H1 (cell line): ENCODE measurements at regions not wholly inside any gene's neighbourhood (a gene's known extent, or its start where the extent isn't known, plus 50 kb on each side); places are given as distances from the start of the nearest gene placed in this dataset.

Experiments used
- CTCF ChIA-PET: fragments of 300-600 bp; sonication (Branson Sonifier 250); formaldehyde crosslinking; loops from one replicate; lab custom pipeline; 2021; ENCODE audit not compliant: partially characterized antibody; lab: Charles Lee
- POLR2A ChIA-PET: fragments of 300-600 bp; sonication (Branson Sonifier 250); formaldehyde crosslinking; loops from one replicate; lab custom pipeline; 2021; ENCODE audit warnings: inconsistent platforms; ENCODE audit not compliant: partially characterized antibody; lab: Charles Lee
- DNase-seq, 2 experiments: peaks; one replicate each; pipeline versions ENCODE4 v3.0.0 to v3.0.0-alpha.2; 2010 to 2022; ENCODE audit warnings: low spot score in 2 of 2, low read depth in 1 of 2, mixed read lengths in 1 of 2
- FAIRE-seq: peaks from 2 replicates; lab custom pipeline; 2011; peaks lifted over from hg19 to GRCh38; lab: Jason Lieb, UNC
- H2AFZ ChIP-seq: 2 replicates; pipeline ENCODE4 v1.8.1; 2012; ENCODE audit warnings: low read length, inconsistent platforms
- H2AK5ac ChIP-seq: 2 replicates; pipeline ENCODE4 v1.6.1; 2013; ENCODE audit warnings: low read depth, low read length
- H2BK120ac ChIP-seq: replicated peaks from 2 replicates; pipeline ENCODE3; 2013; ENCODE audit warnings: low read depth, low read length, inconsistent platforms
- H2BK12ac ChIP-seq: 2 replicates; pipeline ENCODE4 v1.6.1; 2013; ENCODE audit warnings: low read depth, low read length
- H2BK15ac ChIP-seq: 2 replicates; pipeline ENCODE4 v1.6.1; 2013; ENCODE audit warnings: low read length
- H2BK20ac ChIP-seq: 2 replicates; pipeline ENCODE4 v1.6.1; 2013; ENCODE audit warnings: low read length
- H2BK5ac ChIP-seq: 2 replicates; pipeline ENCODE4 v1.6.1; 2013; ENCODE audit warnings: low read depth, low read length
- H3K14ac ChIP-seq: 2 replicates; pipeline ENCODE4 v1.6.1; 2013; ENCODE audit warnings: inconsistent platforms; ENCODE audit not compliant: insufficient read length
- H3K18ac ChIP-seq: 2 replicates; pipeline ENCODE4 v1.6.1; 2013; ENCODE audit warnings: low read length; ENCODE audit errors: extremely low read depth
- H3K23ac ChIP-seq: 2 replicates; pipeline ENCODE4 v1.6.1; 2013; ENCODE audit warnings: inconsistent platforms; ENCODE audit not compliant: insufficient read length
- H3K23me2 ChIP-seq: 2 replicates; pipeline ENCODE4 v1.6.1; 2013; ENCODE audit warnings: low read depth, low read length
- H3K27ac ChIP-seq: 2 replicates; pipeline ENCODE4 v1.6.1; 2011; ENCODE audit warnings: low read depth, low read length, inconsistent platforms
- H3K27me3 ChIP-seq, 4 experiments: replicated peaks in 1 of 4; 1 replicate in 1 of 4; 2 replicates in 3 of 4; pipeline versions ENCODE4 v1.6.1 to v1.8.1; 2011 to 2013; ENCODE audit warnings: low read length in 3 of 4, mild to moderate bottlenecking in 3 of 4, inconsistent platforms in 2 of 4, mixed read lengths in 2 of 4, moderate library complexity in 1 of 4; ENCODE audit not compliant: control insufficient read depth in 3 of 4, insufficient read depth in 3 of 4; ENCODE audit errors: extremely low read depth in 1 of 4
- H3K36me3 ChIP-seq, 4 experiments: 2 replicates each; pipeline versions ENCODE4 v1.6.1 to v1.8.1; 2011 to 2013; ENCODE audit warnings: mild to moderate bottlenecking in 4 of 4, low read length in 3 of 4, moderate library complexity in 2 of 4, control low read depth in 1 of 4, inconsistent platforms in 1 of 4; ENCODE audit not compliant: insufficient read depth in 4 of 4, control insufficient read depth in 2 of 4
- H3K4ac ChIP-seq: replicated peaks from 2 replicates; pipeline ENCODE3; 2013; ENCODE audit warnings: low read length, low read depth, mixed read lengths, inconsistent platforms; ENCODE audit not compliant: insufficient read length
- H3K4me1 ChIP-seq, 4 experiments: replicated peaks in 1 of 4; 1 replicate in 1 of 4; 2 replicates in 3 of 4; pipeline versions ENCODE4 v1.6.1 to v1.8.1; 2011 to 2013; ENCODE audit warnings: low read length in 3 of 4, inconsistent platforms in 2 of 4, mixed read lengths in 1 of 4; ENCODE audit not compliant: insufficient read depth in 4 of 4, control insufficient read depth in 3 of 4
- H3K4me2 ChIP-seq, 2 experiments: 2 replicates each; pipeline versions ENCODE4 v1.6.1 to v1.8.1; 2011 to 2013; ENCODE audit warnings: low read depth in 2 of 2, low read length in 2 of 2, control low read depth in 1 of 2, inconsistent platforms in 1 of 2, mild to moderate bottlenecking in 1 of 2; ENCODE audit not compliant: insufficient read depth in 1 of 2
- H3K4me3 ChIP-seq, 4 experiments: fragments of 200-600, 300-600 bp in 1 of 4; sonication (generic), shearing (Covaris generic), sonication (Bioruptor Twin) in 1 of 4; 2 replicates each; pipeline versions ENCODE4 v1.5.1 to v1.8.1; 2011 to 2016; ENCODE audit warnings: low read length in 4 of 4, low read depth in 3 of 4, control low read depth in 2 of 4, inconsistent platforms in 2 of 4, mild to moderate bottlenecking in 2 of 4, mixed read lengths in 1 of 4, moderate library complexity in 1 of 4; ENCODE audit not compliant: insufficient read depth in 2 of 4; ENCODE audit errors: extremely low read depth in 1 of 4
- H3K56ac ChIP-seq: replicated peaks from 2 replicates; pipeline ENCODE3; 2013; ENCODE audit warnings: low read depth, mild to moderate bottlenecking, mixed read lengths, low read length, inconsistent platforms; ENCODE audit not compliant: insufficient read length
- H3K79me1 ChIP-seq: 2 replicates; pipeline ENCODE4 v1.6.1; 2013; ENCODE audit warnings: low read depth, low read length, control low read depth
- H3K79me2 ChIP-seq, 2 experiments: 2 replicates each; pipeline versions ENCODE4 v1.6.1 to v1.8.1; 2012 to 2013; ENCODE audit warnings: low read length in 2 of 2, mild to moderate bottlenecking in 2 of 2, inconsistent platforms in 1 of 2; ENCODE audit not compliant: insufficient read depth in 2 of 2, control insufficient read depth in 1 of 2
- H3K9ac ChIP-seq, 4 experiments: replicated peaks in 1 of 4; 1 replicate in 1 of 4; 2 replicates in 3 of 4; pipeline versions ENCODE4 v1.6.1 to v1.8.1; 2011 to 2013; ENCODE audit warnings: low read depth in 3 of 4, low read length in 3 of 4, control low read depth in 2 of 4, mild to moderate bottlenecking in 2 of 4, moderate library complexity in 2 of 4, inconsistent platforms in 1 of 4; ENCODE audit errors: extremely low read depth in 1 of 4
- H3K9me3 ChIP-seq, 2 experiments: 2 replicates each; pipeline versions ENCODE4 v1.6.1 to v1.8.1; 2012 to 2013; ENCODE audit warnings: mild to moderate bottlenecking in 2 of 2, moderate library complexity in 2 of 2, control low read depth in 1 of 2, inconsistent platforms in 1 of 2, low read depth in 1 of 2, low read length in 1 of 2, mixed read lengths in 1 of 2; ENCODE audit not compliant: insufficient read depth in 2 of 2
- H4K20me1 ChIP-seq, 2 experiments: replicated peaks in 1 of 2; 2 replicates each; pipeline versions ENCODE3 to v1.8.1; 2011 to 2013; ENCODE audit warnings: inconsistent platforms in 2 of 2, low read length in 2 of 2, mild to moderate bottlenecking in 1 of 2; ENCODE audit not compliant: insufficient read depth in 2 of 2, control insufficient read depth in 1 of 2
- H4K5ac ChIP-seq: 2 replicates; pipeline ENCODE4 v1.6.1; 2013; ENCODE audit warnings: low read length, low read depth, mixed read lengths, inconsistent platforms; ENCODE audit not compliant: insufficient read length
- H4K8ac ChIP-seq: 2 replicates; pipeline ENCODE4 v1.8.0; 2013; ENCODE audit warnings: mild to moderate bottlenecking, moderate library complexity, low read length, inconsistent platforms; ENCODE audit not compliant: insufficient read depth; ENCODE audit errors: extremely low read depth
- H4K91ac ChIP-seq: replicated peaks from 2 replicates; pipeline ENCODE3; 2013; ENCODE audit warnings: low read length, mixed read lengths, inconsistent platforms; ENCODE audit not compliant: insufficient read length
- CHD1 ChIP-seq: IDR thresholded peaks from 2 replicates; pipeline ENCODE4 v1.6.1; 2012; ENCODE audit warnings: low read depth, low read length, improper control_type of control experiment
- JUN ChIP-seq: IDR thresholded peaks from 2 replicates; pipeline ENCODE4 v1.6.1; 2011; ENCODE audit warnings: low read depth, mild to moderate bottlenecking, improper control_type of control experiment, low read length
- KDM5A ChIP-seq: fragments of 200-600 bp; IDR thresholded peaks from 2 replicates; pipeline ENCODE4 v1.7.1; 2012; ENCODE audit warnings: mild to moderate bottlenecking, low read length, inconsistent platforms, mixed read lengths
- MAFK ChIP-seq: IDR thresholded peaks from 2 replicates; pipeline ENCODE4 v1.6.1; 2012; ENCODE audit warnings: low read depth, mild to moderate bottlenecking, improper control_type of control experiment, low read length
- RXRA ChIP-seq: IDR thresholded peaks from 2 replicates; pipeline ENCODE4 v1.6.1; 2011; ENCODE audit warnings: low read depth, mild to moderate bottlenecking, low read length, moderate library complexity; ENCODE audit not compliant: insufficient read depth
- SIX5 ChIP-seq: IDR thresholded peaks from 2 replicates; pipeline ENCODE4 v1.6.1; 2011; ENCODE audit warnings: mild to moderate bottlenecking, low read depth, low read length
- SP2 ChIP-seq: IDR thresholded peaks from 2 replicates; pipeline ENCODE4 v1.6.1; 2012; ENCODE audit warnings: mild to moderate bottlenecking, low read length, inconsistent platforms
- TAF1 ChIP-seq: IDR thresholded peaks from 2 replicates; pipeline ENCODE4 v1.6.1; 2011; ENCODE audit warnings: mild to moderate bottlenecking, low read depth, low read length
- WGBS, 2 experiments: shearing (Covaris generic) in 1 of 2; methylation state at CpG; one replicate each; pipeline versions ENCODE4 v1.1.6 to v1.1.7; 2013 to 2015; ENCODE audit warnings: low lambda C conversion rate in 2 of 2, mixed read lengths in 2 of 2, inconsistent platforms in 1 of 2, low coverage in 1 of 2, missing lambda C conversion rate in 1 of 2; ENCODE audit not compliant: insufficient replicate concordance in 2 of 2, insufficient coverage in 1 of 2, insufficient read length in 1 of 2; ENCODE audit errors: extremely low coverage in 1 of 2, missing lambda C conversion rate in 1 of 2; 5-methylcytosine and 5-hydroxymethylcytosine counted together
- TF ChIP-seq, protein P1 (sequence below), 3 experiments: IDR thresholded peaks; 1 replicate in 2 of 3; 2 replicates in 1 of 3; pipeline versions ENCODE4 v1.5.1 to v1.6.1; 2011; ENCODE audit warnings: low read length in 3 of 3, mild to moderate bottlenecking in 3 of 3, inconsistent platforms in 2 of 3, low read depth in 1 of 3, moderate library complexity in 1 of 3; ENCODE audit not compliant: insufficient read depth in 1 of 3; ENCODE audit errors: control extremely low read depth in 1 of 3

DNA sequence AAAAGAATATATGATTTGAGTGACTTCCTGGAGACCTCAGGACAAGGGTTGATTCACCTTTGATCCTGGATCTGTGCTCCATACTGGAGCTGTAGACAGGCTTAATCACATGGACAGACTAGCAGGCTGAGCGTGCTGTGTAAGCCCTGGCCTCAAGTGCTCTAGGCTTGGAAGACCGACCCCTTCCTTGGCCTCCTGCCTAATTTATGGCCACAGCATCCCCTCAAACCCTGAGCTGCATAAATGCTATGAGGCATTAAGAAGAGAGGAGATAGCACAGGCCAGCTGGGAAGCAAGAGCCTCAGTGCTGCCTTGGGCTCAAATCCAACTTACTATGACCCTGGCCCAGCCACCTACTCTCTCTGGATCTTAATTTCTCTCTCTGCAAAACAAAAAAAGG, 385.1 kb downstream of the BUD13 start:
- Histone ChIP-seq H4K8ac (no peak overlapping the region), H2BK20ac (no peak overlapping the region), H3K4me2 (no peak overlapping the region), H3K56ac (no peak overlapping the region), H4K91ac (no peak overlapping the region), H3K36me3 (no peaks in the 10 kb centered on the region), H3K23me2 (no peaks in the 10 kb centered on the region), H2BK12ac (no peak overlapping the region), H3K79me1 (no peaks in the 10 kb centered on the region), H3K18ac (no peak overlapping the region), H2BK15ac (no peak overlapping the region), H3K4me3 (no peak overlapping the region), H2AK5ac (no peak overlapping the region), H2BK5ac (no peak overlapping the region), H3K27me3 (no peaks in the 10 kb centered on the region), H4K5ac (no peak overlapping the region), H3K14ac (no peak overlapping the region), H3K79me2 (no peaks in the 10 kb centered on the region), H2BK120ac (no peak overlapping the region), H3K9ac (no peak overlapping the region), H3K27ac (no peak overlapping the region)
- CTCF ChIA-PET, result interaction anchor here (0.7 to 1.9 kb wide), 8 partner anchors 10 to 33 kb away, joined by 3 to 7 read pairs (median 4); no protein-coding TSS in a partner anchor
- no peak for FAIRE-seq
- no peak for TF ChIP-seq KDM5A
- no peak for TF ChIP-seq SIX5
- no peak for TF ChIP-seq CHD1
- TF ChIP-seq, protein P1, sequence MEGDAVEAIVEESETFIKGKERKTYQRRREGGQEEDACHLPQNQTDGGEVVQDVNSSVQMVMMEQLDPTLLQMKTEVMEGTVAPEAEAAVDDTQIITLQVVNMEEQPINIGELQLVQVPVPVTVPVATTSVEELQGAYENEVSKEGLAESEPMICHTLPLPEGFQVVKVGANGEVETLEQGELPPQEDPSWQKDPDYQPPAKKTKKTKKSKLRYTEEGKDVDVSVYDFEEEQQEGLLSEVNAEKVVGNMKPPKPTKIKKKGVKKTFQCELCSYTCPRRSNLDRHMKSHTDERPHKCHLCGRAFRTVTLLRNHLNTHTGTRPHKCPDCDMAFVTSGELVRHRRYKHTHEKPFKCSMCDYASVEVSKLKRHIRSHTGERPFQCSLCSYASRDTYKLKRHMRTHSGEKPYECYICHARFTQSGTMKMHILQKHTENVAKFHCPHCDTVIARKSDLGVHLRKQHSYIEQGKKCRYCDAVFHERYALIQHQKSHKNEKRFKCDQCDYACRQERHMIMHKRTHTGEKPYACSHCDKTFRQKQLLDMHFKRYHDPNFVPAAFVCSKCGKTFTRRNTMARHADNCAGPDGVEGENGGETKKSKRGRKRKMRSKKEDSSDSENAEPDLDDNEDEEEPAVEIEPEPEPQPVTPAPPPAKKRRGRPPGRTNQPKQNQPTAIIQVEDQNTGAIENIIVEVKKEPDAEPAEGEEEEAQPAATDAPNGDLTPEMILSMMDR (IDR thresholded peaks at IDR 0.05; ENCODE audit: control extremely low read depth in 1 of 3, insufficient read depth in 1 of 3, low read depth in 1 of 3, low read length in 3 of 3), result no peak
- TF ChIP-seq SP2, result no peak
- no peak for TF ChIP-seq JUN
- TF ChIP-seq TAF1, result no peak
- TF ChIP-seq MAFK, result no peak
- no peak for TF ChIP-seq RXRA
- TF ChIP-seq, all 59 proteins: peak for 0
- no peak overlapping the region for H3K4ac ChIP-seq
- peaks cover 0 to 11% (median 5%) of the 10 kb centered on the region in 4 experiments; a peak in 4 of 7 replicates for H3K4me1 ChIP-seq
- POLR2A ChIA-PET, result interaction anchor here (0.8 kb wide), 1 partner anchor 13 kb away, joined by 5 read pairs; no protein-coding TSS in a partner anchor
- no peak overlapping the region for H3K23ac ChIP-seq
- H2AFZ ChIP-seq, result no peak overlapping the region
- no peak for DNase-seq
- 93% methylated on average over 2 of the region's 2 CpGs; no CpG with 5 or more reads in 1 of the 2 experiments for WGBS, 2 experiments
- H4K20me1 ChIP-seq, result no peaks in the 10 kb centered on the region
- no peaks in the 10 kb centered on the region for H3K9me3 ChIP-seq
